Vagina (tissue), 2 donors: ENCODE measurements at regions not wholly inside any gene's neighbourhood (a gene's known extent, or its start where the extent isn't known, plus 50 kb on each side); places are given as distances from the start of the nearest gene placed in this dataset.

Experiments used
- CTCF ChIP-seq, 3 experiments: fragments of 450-650 bp in 2 of 3; fragments of 200-600 bp in 1 of 3; sonication (generic) in 1 of 3; IDR thresholded peaks; one replicate each; pipeline ENCODE4 v1.5.1; 2017 to 2019; ENCODE audit warnings: antibody characterized with exemption in 3 of 3, mild to moderate bottlenecking in 2 of 3, moderate library complexity in 2 of 3
- POLR2AphosphoS5 ChIP-seq, 2 donors: sonication (generic); formaldehyde crosslinking; IDR thresholded peaks; one replicate each; pipeline ENCODE4 v1.9.0; 2017; ENCODE audit warnings: antibody characterized with exemption in 2 of 2, mild to moderate bottlenecking in 2 of 2, low read depth in 1 of 2; ENCODE audit not compliant: insufficient read depth in 1 of 2

- TF ChIP-seq CTCF (IDR thresholded peaks at IDR 0.05) (no peak), POLR2AphosphoS5 (IDR thresholded peaks at IDR 0.05; ENCODE audit: insufficient read depth in 1 of 2, low read depth in 1 of 2) (no peak)
Observed at GRCh38 chr13:107203146-107203847, 635.4 kb upstream of the ARGLU1 start.
